Myocyte (in vitro differentiated cells): ENCODE measurements at regions not wholly inside any gene's neighbourhood (a gene's known extent, or its start where the extent isn't known, plus 50 kb on each side); places are given as distances from the start of the nearest gene placed in this dataset.
A peak's percentile ranks its signal among the peaks of the same experiment; 100 is the strongest.

Source experiments
- DNase-seq: peaks from one replicate; pipeline ENCODE4 v3.0.0-alpha.2; 2012; ENCODE audit warnings: low read depth

DNA sequence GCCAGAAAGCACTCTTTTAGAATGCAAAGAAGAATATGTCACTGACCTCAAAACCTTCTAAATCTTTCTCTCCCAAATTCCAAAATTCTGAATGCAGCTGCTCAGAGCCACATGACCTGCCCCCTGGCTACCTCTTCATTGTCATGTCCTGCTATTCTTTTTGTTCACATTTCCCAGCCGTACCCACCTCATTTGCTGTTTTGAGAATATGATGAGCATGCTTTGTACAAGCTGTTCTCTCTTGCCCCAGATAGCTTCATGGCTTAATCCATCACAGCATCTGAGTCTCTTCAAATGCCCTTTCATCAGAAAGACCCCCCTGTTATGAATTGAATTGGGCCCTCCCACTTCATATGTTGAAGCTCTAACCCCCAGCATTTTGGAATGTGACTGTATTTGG, 214.3 kb downstream of the KCNS3 start:
- DNase-seq, result peak; percentile 50

DNA sequence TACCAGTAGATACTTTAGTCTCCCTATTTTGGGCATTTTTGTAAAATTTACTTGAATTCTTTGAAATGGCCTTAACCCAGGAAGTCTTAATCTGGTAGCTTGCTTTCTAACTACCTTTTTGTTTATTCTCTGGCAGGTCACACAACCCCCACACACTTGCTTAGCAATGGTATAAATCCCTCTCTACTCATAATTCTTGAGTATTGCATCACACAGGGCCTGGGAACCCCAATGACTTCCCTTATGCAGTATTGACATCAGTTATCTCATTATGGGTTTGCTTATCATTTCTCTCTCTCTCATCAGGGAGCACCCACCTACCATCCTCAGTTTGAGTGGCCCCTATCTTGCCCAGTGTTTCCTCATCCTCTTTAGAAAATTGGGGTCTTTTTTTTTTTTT, 207.1 kb downstream of the KCNS3 start:
- DNase-seq, result no peak

DNA sequence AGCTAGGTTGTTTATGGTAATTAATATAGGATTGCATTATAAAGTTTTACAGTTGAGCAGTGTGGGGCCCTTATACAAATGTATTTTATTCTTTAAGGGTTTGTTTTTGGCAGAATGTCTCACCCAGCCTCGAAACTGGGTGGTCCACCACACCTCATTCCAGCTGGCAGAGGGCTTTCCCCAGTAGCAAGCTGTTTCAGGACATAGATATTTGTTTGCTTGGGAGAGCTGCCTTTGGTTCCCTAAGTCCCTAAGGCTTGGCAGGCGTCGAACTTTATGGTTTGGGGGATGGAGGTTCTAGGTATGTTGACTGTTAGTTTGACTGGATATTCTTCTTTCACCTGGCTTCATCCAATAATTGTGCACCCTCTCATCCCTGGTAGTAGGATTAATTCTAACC, 205.9 kb downstream of the KCNS3 start:
- peak; percentile 20 for DNase-seq

DNA sequence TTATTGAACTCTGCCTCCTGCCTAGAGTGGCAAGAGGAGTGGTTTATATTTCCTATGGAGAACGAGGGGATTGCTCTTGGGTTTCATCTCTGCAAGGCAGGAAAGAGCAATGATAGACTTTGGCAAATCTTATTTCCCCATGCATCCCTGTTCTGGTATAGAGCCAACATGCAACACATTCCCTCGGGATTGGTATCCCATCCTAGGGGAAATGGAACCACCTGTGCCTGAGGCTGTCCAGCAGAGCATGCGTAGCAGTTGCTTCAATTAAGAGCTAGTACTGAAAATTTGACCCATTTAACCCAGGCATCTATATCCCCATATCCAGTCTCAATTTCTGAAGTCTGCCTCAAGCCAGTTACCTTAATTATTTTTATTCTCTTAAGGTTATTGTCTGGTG, 205.3 kb downstream of the KCNS3 start:
- no peak for DNase-seq

DNA sequence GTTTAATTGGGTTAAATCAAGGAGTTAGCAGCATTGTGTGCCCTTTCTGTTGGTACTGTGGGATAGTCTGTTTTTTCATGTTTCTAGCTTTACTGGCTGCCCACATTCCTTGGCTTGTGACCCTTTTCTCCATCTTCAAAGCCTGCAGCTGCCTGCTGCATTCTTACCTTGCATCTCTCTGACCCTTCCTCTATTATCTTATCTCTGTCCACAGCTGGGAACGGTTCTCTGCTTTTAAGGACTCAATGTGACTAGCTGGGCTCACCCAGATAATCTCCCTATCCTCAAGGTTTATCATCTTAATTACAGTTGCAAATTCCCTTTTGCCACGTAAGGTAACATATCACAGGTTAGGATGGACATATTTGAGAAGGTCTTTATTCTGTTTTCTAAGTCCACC, 199.7 kb downstream of the KCNS3 start:
- no peak for DNase-seq

DNA sequence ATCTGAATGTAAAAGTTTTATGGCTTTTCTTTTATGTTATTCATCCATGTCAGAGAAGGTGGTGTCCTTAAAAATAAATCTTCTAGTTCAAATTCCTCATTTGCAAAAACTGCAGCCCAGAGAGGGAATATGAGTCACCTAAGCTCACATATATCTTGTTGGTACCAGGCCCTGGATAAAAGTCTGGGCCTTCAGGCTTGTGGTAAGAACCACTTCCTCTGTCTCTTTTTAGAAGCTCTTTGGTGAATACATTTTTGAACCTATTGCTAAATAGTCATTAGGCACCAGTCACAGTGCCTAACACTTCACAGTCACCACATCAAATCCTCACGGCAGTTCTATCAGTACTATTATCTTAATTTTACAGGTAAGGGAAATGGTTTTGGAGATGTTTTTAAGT, 199.2 kb downstream of the KCNS3 start:
- peak; percentile 75 for DNase-seq

DNA sequence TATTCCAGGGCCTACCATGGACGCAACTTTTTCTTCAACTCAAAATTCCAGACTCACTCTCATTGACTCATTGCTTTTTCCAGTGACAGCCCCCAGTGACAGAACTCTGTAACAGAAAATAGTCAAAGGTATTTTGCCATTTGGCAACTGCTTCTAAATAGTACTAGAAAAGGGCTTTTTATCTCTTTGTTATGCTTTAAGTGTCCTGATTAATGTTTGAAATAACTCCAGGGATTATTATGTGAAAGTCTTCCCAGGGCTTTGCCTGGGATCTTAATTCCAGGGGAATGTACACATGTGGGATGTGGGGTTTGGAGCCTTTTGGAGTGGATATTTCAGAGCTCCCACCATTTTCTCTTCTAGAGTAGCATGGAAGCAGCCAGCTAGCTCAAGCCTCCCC, 198.8 kb downstream of the KCNS3 start:
- peak; percentile 27 for DNase-seq

DNA sequence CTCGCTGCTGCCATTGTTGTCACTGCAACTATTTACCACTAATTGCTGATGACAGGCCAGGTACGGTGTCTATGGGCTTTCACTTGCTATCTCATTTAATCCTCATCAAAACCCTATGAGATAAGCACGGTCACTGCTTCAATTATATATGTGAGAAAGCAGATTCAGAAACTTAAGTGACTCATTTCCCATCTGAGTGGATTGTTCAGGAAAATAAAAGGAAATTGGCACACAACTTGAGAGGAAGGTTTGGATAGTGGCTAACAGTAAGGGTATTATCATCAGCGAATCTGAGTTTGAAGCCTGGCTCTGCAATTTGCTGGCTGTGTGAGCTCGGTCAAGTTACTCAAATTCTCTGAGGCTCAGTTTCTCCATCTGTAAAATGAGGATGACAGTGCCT, 196.0 kb downstream of the KCNS3 start:
- DNase-seq, result no peak

DNA sequence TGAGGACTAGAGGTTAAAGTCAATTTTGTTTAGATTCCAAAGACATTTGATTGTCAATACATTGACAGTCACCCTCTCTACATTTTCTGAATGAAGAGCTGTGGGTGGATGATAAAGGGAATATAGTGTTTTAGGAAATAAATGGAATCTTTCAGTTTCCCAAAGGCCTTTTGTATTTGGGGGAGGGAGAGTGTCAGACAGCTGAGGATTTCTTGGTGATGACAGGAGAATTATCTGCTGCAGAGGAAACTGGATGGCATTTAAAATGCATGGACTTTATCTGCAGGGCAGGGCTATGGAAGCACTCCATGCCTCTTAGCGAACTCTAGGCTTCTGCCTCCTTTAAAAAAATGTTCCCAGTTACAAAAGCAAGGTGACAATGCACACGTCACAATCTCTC, 195.1 kb downstream of the KCNS3 start:
- DNase-seq, result no peak

DNA sequence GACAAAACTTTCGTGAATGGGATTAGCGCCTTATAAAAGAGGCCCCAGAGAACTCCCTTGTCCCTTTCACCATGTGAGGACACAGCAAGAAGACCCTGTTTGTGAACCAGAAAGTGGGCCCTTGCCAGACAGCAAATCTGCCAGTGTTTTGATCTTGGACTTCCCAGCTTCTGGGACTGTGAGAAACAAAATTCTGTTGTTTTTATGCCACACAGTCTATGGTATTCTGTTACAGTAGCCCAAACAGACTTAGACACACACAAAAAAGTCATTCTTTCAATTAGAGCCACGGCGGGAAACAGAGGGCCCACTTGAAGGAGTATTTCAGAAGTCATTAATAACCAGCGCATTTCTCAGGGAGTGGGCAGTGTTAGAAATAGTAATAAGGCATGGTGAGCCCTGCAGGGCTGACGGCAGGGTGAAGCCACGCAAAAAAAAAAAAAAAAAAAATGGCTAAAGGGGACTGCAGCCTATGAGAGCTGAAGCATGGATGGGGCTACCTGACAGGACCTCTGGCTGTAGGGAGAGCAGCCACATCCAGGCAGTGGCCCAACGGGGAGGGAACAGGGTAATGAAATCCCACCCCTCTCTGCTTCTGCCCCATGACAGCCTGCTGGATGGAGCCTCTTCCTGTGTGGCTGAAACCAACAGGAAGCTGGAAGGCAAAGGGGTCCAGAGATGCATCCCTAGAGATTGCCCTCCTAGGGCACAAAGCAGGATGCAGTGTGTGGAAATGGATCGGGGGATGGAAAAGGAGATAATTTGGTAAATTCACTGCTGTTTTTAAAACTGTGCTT, 189.3 kb downstream of the KCNS3 start:
- DNase-seq, result no peak

DNA sequence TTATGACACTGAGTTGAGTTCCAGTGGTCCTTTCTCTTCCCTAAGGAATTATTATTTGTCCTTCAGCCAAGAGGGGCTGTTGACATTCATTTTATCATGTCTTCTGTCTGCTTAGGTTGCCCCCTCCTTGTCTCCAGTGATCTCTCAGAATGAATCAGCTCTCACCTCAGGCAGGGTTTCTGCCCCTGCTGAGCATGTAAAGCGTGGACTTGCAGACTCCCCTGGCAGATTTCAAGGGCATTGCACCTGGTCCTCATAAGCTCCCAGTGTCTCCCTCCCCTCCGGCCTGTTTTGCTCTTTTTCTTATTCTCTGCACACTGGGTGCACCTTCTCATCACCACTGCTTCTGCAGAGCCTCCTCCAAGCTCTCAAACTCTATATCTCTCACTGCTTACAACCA, 188.4 kb downstream of the KCNS3 start:
- DNase-seq, result no peak

DNA sequence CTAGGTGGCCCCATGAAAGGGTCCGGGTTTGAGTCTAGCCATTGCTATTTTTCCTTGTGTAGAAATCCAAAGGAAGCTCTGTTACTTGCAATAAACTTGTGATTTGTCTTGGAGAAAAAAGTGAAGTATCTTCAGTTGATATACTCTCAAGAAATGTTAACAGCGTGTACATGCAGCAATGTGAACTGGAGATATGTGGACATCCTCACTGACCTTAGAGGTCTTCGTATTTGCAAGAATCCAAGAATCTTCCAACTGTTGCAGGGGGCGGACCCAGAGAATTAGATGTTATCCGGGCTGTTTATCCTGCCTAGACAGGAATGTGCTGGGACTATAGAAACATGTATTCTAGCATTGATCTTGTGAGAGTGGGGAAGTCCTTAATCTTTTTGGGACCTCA, 187.6 kb downstream of the KCNS3 start:
- no peak for DNase-seq

DNA sequence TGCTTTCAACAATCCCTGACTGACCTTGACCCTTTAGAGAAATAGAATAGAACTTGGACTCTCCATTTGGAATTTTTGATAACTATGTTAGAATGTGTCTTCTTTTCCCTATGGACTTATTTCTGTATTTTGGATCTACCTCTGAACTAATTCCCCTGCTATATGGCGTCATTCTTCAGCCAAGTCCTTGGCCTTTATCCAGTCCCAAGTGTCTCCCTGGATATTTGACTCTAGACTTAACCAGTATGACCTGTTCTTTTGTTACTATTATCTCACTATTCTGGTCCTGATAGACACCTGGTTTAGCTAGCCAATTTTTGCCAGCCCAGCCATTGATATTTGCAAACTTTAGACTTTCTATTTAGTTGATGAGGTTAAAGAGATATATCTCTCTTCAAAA, 186.8 kb downstream of the KCNS3 start:
- DNase-seq, result no peak

DNA sequence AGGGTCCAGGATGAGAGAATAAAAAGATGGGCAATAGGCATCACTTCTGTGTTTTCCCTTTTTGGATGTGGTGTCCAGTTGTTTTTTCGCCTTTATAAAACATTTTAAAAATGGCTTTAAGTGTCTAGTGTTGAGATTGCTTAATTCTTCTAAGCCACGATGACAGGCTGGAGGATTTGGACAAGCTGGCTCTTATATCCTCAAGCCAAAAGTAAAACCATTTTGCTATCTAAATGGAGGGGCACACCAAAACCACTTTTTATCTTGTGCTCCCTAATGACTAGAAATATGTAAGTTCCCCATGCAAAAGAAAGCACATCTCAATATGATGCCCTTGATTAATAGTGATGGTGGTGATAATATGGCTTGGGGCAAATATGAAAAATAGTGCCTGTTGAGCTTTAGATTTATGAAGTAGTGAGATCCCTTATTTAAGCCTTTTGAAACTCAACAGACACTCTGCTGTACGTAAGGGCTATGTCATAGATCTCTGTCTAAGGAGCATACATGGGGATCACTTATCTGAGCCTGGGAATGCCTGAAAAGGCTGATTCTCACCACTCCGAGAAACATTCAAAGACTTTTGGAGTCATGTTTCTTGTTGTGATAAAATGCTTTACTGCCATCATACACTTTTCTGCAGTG, 185.5 kb downstream of the KCNS3 start:
- DNase-seq, result no peak

DNA sequence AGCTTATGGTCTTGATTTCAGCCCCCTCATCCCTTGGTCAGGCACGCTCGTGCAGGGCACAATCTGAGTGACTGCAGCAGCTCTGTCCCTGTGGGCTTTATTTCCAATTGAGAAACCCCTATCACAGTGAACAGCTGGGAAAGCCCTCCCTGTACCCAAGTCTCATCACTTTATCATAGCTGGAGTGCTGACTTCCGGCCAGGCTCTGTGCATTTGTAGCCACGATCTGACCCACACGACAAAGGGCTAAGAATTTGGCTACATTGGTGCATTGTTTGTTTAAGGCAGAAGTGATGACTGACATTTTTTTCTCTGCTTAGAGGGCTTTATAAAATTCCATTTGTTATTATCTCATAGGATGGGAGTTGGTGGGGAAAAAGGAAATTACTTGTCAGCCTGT, 184.4 kb downstream of the KCNS3 start:
- DNase-seq, result peak; percentile 26

DNA sequence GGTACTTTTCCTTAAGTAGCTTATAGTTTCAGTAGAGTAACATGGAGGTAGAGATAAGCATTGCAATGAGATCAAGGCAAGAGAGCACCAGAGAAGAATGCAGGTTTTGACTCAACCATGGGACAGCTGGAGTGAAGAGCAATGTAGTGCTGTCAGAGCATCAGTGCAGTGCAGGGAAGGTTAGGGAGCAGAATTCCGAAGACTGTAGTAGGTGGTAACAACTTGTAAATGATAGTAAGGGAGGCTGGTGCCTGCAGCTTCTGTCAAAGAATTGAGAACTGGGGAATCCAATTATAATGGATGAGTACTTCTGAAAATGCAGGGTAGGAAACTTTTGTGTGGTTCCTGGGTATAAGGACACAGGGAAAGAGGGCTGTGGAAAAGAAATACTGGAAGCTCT, 183.2 kb downstream of the KCNS3 start:
- DNase-seq, result no peak

DNA sequence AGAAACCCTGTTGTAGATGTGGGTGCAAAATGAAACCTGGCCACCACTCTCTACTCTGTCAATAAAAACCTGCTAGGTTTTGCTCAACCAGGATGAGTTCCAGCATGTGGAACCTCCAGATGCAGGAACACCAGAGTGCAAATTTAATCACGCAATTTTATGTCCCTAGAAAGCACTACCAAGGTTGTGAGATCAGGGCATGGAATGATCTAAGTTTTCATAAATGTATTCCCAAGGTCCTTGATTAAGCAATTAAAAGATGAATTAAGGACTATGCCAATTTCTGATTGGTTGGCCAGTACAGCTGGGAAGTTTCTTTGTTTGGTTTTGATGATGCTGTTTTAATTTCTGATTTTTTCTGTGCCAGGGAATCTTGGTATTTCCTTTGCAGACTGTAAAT, 179.2 kb downstream of the KCNS3 start:
- no peak for DNase-seq

DNA sequence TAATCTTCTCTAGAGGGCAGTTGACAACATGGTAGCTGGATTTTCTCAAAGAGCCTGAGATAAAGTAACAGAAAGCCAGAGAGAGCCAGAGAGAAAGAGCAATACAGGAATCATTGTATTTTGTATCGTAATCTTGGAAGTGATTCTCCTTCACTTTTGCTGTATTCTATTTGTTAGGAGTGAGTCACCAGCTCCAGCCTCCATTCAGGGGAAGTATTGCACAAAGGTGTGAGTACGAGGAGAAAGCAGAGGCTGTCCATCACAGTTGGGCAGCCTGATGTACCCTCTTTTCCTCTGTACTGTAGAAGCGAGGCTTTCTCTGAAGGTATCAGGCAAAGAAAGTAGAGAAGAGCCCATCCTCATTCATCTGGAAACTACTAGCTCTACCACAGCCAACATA, 176.8 kb downstream of the KCNS3 start:
- no peak for DNase-seq

DNA sequence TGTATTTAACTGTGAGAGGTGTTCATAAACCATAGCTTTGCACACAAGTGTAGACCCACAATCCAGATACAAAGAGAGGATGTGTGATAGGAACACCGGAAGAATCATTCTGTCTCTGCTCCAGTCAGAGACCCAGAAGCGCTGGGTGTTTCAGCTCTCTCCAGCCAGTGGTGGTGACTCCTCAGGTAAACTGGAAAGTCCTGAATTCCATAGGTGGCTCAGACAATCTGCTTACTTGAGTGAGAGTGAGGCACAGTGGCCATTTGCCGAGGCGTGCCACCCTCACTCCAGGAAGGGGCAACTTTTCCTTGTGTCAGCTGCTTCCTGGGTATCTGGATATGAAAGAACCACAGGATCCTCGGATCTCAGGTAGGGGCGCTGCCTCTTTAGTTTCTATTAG, 171.5 kb downstream of the KCNS3 start:
- no peak for DNase-seq

DNA sequence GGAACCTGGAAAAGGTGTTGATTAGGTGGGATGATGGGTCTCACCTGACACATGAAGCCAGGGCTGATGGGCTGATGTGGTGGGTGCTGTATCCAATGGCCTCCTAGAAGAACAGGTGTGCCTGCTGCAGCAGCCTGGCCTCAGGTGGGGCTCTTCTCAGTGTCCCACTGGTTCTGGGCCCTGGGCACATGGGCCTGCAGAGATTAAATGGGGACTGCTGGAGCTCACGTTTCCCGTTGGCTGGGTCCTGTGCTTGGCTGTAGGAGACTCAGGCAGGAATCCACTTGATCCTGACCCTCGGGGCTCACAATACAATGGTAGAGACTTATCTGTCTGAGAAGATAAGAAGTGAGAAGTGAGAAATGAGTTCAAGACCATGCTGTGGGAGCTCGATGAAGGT, 170.9 kb downstream of the KCNS3 start:
- no peak for DNase-seq

DNA sequence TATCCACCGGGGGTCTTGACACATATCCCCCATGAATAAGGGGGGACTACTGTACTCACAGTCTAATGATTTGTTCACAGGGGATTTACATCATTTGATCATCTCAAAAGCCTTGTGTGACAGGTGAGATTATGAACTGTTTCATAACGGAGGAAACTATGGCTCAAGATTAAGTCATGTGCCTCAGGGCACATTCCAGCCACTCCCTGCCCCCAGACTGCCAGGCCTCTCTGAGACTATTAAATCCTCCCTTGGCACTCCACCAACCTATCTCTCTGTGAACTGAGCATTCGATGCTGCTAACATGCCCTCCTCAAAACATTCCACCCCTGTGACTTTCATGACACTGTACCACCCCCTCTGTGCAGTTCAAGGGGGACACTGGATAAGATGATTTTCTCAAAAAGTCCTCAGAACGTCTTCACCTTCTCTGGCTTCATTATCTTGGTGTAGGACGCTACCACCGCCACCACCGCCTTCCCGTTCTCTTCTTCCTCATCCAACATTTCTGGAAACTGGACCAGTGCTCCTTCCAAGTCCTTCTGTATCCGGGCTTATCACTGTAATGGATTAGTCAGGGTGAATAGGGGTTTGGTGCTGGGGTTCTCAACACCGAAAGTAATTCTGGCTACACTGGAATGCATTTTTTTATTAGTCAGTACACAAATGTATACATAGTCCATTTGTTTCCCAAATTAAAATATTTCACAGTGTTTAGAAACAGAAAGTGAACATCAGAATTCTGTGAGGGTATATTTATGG, 169.6 kb downstream of the KCNS3 start:
- peak; percentile 96 for DNase-seq

DNA sequence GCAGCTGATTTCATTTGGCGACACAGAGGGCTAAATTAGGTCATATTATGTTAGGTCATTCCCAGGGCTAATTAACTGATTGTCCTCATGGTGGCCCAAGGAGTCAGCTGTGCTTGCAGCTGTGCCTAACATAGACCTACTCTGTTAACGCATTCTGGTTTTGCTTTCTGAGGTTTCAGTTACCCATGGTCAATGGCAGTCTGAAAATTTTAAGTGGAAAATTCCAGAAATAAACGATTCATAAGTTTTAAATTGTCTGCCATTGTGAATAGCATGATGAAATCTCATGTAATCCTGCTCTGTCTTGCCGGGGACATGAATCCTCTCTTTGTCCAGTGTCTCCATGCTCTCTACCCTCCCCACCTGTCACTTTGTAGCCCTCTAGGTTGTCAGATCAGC, 168.7 kb downstream of the KCNS3 start:
- peak; percentile 93 for DNase-seq
